ENCODE measurements at regions not wholly inside any gene's neighbourhood (a gene's known extent, or its start where the extent isn't known, plus 50 kb on each side); places are given as distances from the start of the nearest gene placed in this dataset.
"Not testable (repeated sequence)": the region's sequence is repeated elsewhere in the genome, so short reads cannot be mapped to it uniquely, and the experiment has no call there.

- not testable (repeated sequence) for DNase-seq (ENCODE audit: low read depth)
Observed at GRCh38 chr9:65418966-65419365, 134.0 kb upstream of the FOXD4L5 start.

GRCh38 chr9:65416948-65417347 lies 131.9 kb upstream of the FOXD4L5 start:
- DNase-seq (ENCODE audit: low read depth) = not testable (repeated sequence)

- not testable (repeated sequence) for DNase-seq (ENCODE audit: low read depth)
Observed at GRCh38 chr9:65414249-65414648, 129.2 kb upstream of the FOXD4L5 start.

GRCh38 chr9:65413371-65413770 lies 128.4 kb upstream of the FOXD4L5 start:
- not testable (repeated sequence) for DNase-seq (ENCODE audit: low read depth)

- no peak for DNase-seq (ENCODE audit: low read depth)
Observed at GRCh38 chr9:65411901-65412300, 126.9 kb upstream of the FOXD4L5 start.

GRCh38 chr9:65411336-65411735 lies 126.3 kb upstream of the FOXD4L5 start:
- DNase-seq (ENCODE audit: low read depth) = no peak

GRCh38 chr9:65410926-65411325 lies 125.9 kb upstream of the FOXD4L5 start:
- no peak for DNase-seq (ENCODE audit: low read depth)

GRCh38 chr9:65409471-65409980 lies 124.5 kb upstream of the FOXD4L5 start:
- DNase-seq (ENCODE audit: low read depth) = no peak

GRCh38 chr9:65408806-65409205 lies 123.8 kb upstream of the FOXD4L5 start:
- DNase-seq (ENCODE audit: low read depth) = not testable (repeated sequence)

GRCh38 chr9:65406625-65407024 lies 121.6 kb upstream of the FOXD4L5 start:
- DNase-seq (ENCODE audit: low read depth) = not testable (repeated sequence)

- not testable (repeated sequence) for DNase-seq (ENCODE audit: low read depth)
Observed at GRCh38 chr9:65405766-65406165, 120.8 kb upstream of the FOXD4L5 start.

- no peak for DNase-seq (ENCODE audit: low read depth)
Observed at GRCh38 chr9:65405253-65405652, 120.2 kb upstream of the FOXD4L5 start.

GRCh38 chr9:65404232-65405006 lies 119.4 kb upstream of the FOXD4L5 start:
- DNase-seq (ENCODE audit: low read depth) = no peak

GRCh38 chr9:65403721-65404120 lies 118.7 kb upstream of the FOXD4L5 start:
- DNase-seq (ENCODE audit: low read depth) = no peak

- DNase-seq (ENCODE audit: low read depth) = not testable (repeated sequence)
Observed at GRCh38 chr9:65403072-65403471, 118.1 kb upstream of the FOXD4L5 start.

GRCh38 chr9:65402206-65402870 lies 117.3 kb upstream of the FOXD4L5 start:
- DNase-seq (ENCODE audit: low read depth) = not testable (repeated sequence)

- DNase-seq (ENCODE audit: low read depth) = not testable (repeated sequence)
Observed at GRCh38 chr9:65401456-65402045, 116.5 kb upstream of the FOXD4L5 start.

- DNase-seq (ENCODE audit: low read depth) = no peak
Observed at GRCh38 chr9:65400886-65401285, 115.9 kb upstream of the FOXD4L5 start.

- not testable (repeated sequence) for DNase-seq (ENCODE audit: low read depth)
Observed at GRCh38 chr9:65397763-65398719, 113.0 kb upstream of the FOXD4L5 start.

- not testable (repeated sequence) for DNase-seq (ENCODE audit: low read depth)
Observed at GRCh38 chr9:65397226-65397625, 112.2 kb upstream of the FOXD4L5 start.

- DNase-seq (ENCODE audit: low read depth) = not testable (repeated sequence)
Observed at GRCh38 chr9:65396601-65397000, 111.6 kb upstream of the FOXD4L5 start.

Measured in T follicular helper cell (primary cell).